Sigmoid colon (tissue), 4 donors: ENCODE measurements at regions not wholly inside any gene's neighbourhood (a gene's known extent, or its start where the extent isn't known, plus 50 kb on each side); places are given as distances from the start of the nearest gene placed in this dataset.

ENCODE experiments used
- CTCF ChIP-seq, 4 experiments: fragments of 450-650 bp in 3 of 4; fragments of 200-600 bp in 1 of 4; IDR thresholded peaks; one replicate each; pipeline ENCODE4 v1.5.1; 2016 to 2019; ENCODE audit warnings: antibody characterized with exemption in 4 of 4, mild to moderate bottlenecking in 3 of 4, moderate library complexity in 2 of 4
- POLR2A ChIP-seq, 2 donors: fragments of 450-650 bp; IDR thresholded peaks; one replicate each; pipeline ENCODE4 v1.6.1; 2016; ENCODE audit warnings: antibody characterized with exemption in 2 of 2, mild to moderate bottlenecking in 2 of 2, moderate library complexity in 2 of 2
- POLR2AphosphoS5 ChIP-seq, 4 donors: sonication (generic); formaldehyde crosslinking; IDR thresholded peaks; one replicate each; pipeline ENCODE4 v1.6.1; 2017; ENCODE audit warnings: antibody characterized with exemption in 4 of 4

GRCh38 chr7:54345746-54346145 lies 196.4 kb upstream of the VSTM2A start:
- TF ChIP-seq POLR2AphosphoS5 (IDR thresholded peaks at IDR 0.05): no peak
- TF ChIP-seq CTCF (IDR thresholded peaks at IDR 0.05): no peak
- TF ChIP-seq POLR2A (IDR thresholded peaks at IDR 0.05): no peak
